ENCODE measurements at regions not wholly inside any gene's neighbourhood (a gene's known extent, or its start where the extent isn't known, plus 50 kb on each side); places are given as distances from the start of the nearest gene placed in this dataset.

GRCh38 chr5:101153526-101153925 lies 250.4 kb upstream of the ST8SIA4 start:
- no peak for ATAC-seq (ENCODE audit: insufficient read depth, low read depth)
- no peaks in the 10 kb centered on the region for H3K79me2 ChIP-seq (ENCODE audit: insufficient read depth, low read length)
- TF ChIP-seq CTCF (IDR thresholded peaks at IDR 0.05; ENCODE audit: borderline replicate concordance, extremely low read depth, low read length, poor library complexity, severe bottlenecking), result no peak
- TF ChIP-seq EZH2 (IDR thresholded peaks at IDR 0.05; ENCODE audit: borderline replicate concordance, low read depth, low read length, severe bottlenecking), result no peak
- no peak overlapping the region for H3K4me2 ChIP-seq (ENCODE audit: insufficient read depth, low read length)
- no peak overlapping the region for H2AFZ ChIP-seq (ENCODE audit: low read depth, low read length)
- H3K9me3 ChIP-seq (ENCODE audit: insufficient read depth, low read length, severe bottlenecking), result no peaks in the 10 kb centered on the region
- no peaks in the 10 kb centered on the region for H4K20me1 ChIP-seq (ENCODE audit: insufficient read depth, low read length)
- no peaks in the 10 kb centered on the region for H3K4me1 ChIP-seq (ENCODE audit: insufficient read depth, low read length)
- DNase-seq, result no peak
- no peak overlapping the region for H3K27ac ChIP-seq (ENCODE audit: low read length)
- H3K27me3 ChIP-seq (ENCODE audit: insufficient read depth, low read length, poor library complexity), result no peaks in the 10 kb centered on the region
- H3K9ac ChIP-seq (ENCODE audit: low read depth, low read length), result no peak overlapping the region
- no peaks in the 10 kb centered on the region for H3K36me3 ChIP-seq (ENCODE audit: insufficient read depth, low read length)
- H3K4me3 ChIP-seq (ENCODE audit: low read depth in 1 of 2, low read length in 2 of 2), result no peak overlapping the region

- ATAC-seq (ENCODE audit: insufficient read depth, low read depth) (no peak), DNase-seq (no peak)
- H3K4me1 ChIP-seq (ENCODE audit: insufficient read depth, low read length), result no peaks in the 10 kb centered on the region
- TF ChIP-seq EZH2 (IDR thresholded peaks at IDR 0.05; ENCODE audit: borderline replicate concordance, low read depth, low read length, severe bottlenecking) (no peak), CTCF (IDR thresholded peaks at IDR 0.05; ENCODE audit: borderline replicate concordance, extremely low read depth, low read length, poor library complexity, severe bottlenecking) (no peak)
- no peak overlapping the region for H3K27ac ChIP-seq (ENCODE audit: low read length)
- no peaks in the 10 kb centered on the region for H3K9me3 ChIP-seq (ENCODE audit: insufficient read depth, low read length, severe bottlenecking)
- no peaks in the 10 kb centered on the region for H3K79me2 ChIP-seq (ENCODE audit: insufficient read depth, low read length)
- no peak overlapping the region for H2AFZ ChIP-seq (ENCODE audit: low read depth, low read length)
- no peaks in the 10 kb centered on the region for H3K36me3 ChIP-seq (ENCODE audit: insufficient read depth, low read length)
- H4K20me1 ChIP-seq (ENCODE audit: insufficient read depth, low read length), result no peaks in the 10 kb centered on the region
- H3K9ac ChIP-seq (ENCODE audit: low read depth, low read length), result no peak overlapping the region
- no peak overlapping the region for H3K4me2 ChIP-seq (ENCODE audit: insufficient read depth, low read length)
- no peaks in the 10 kb centered on the region for H3K27me3 ChIP-seq (ENCODE audit: insufficient read depth, low read length, poor library complexity)
- H3K4me3 ChIP-seq (ENCODE audit: low read depth in 1 of 2, low read length in 2 of 2), result no peak overlapping the region
These were observed 240.4 kb upstream of the ST8SIA4 start for GRCh38 chr5:101143526-101143925.

GRCh38 chr5:101142102-101142501 lies 239.0 kb upstream of the ST8SIA4 start:
- Histone ChIP-seq H3K27ac (ENCODE audit: low read length) (no peak overlapping the region), H3K4me2 (ENCODE audit: insufficient read depth, low read length) (no peak overlapping the region), H4K20me1 (ENCODE audit: insufficient read depth, low read length) (no peaks in the 10 kb centered on the region), H3K9me3 (ENCODE audit: insufficient read depth, low read length, severe bottlenecking) (no peaks in the 10 kb centered on the region), H3K4me3 (ENCODE audit: low read depth in 1 of 2, low read length in 2 of 2) (no peak overlapping the region), H3K36me3 (ENCODE audit: insufficient read depth, low read length) (no peaks in the 10 kb centered on the region), H3K27me3 (ENCODE audit: insufficient read depth, low read length, poor library complexity) (no peaks in the 10 kb centered on the region), H2AFZ (ENCODE audit: low read depth, low read length) (no peak overlapping the region), H3K79me2 (ENCODE audit: insufficient read depth, low read length) (no peaks in the 10 kb centered on the region), H3K9ac (ENCODE audit: low read depth, low read length) (no peak overlapping the region), H3K4me1 (ENCODE audit: insufficient read depth, low read length) (no peaks in the 10 kb centered on the region)
- DNase-seq (no peak), ATAC-seq (ENCODE audit: insufficient read depth, low read depth) (no peak)
- TF ChIP-seq CTCF (IDR thresholded peaks at IDR 0.05; ENCODE audit: borderline replicate concordance, extremely low read depth, low read length, poor library complexity, severe bottlenecking) (no peak), EZH2 (IDR thresholded peaks at IDR 0.05; ENCODE audit: borderline replicate concordance, low read depth, low read length, severe bottlenecking) (no peak)

- no peaks in the 10 kb centered on the region for H3K27me3 ChIP-seq (ENCODE audit: insufficient read depth, low read length, poor library complexity)
- no peak overlapping the region for H2AFZ ChIP-seq (ENCODE audit: low read depth, low read length)
- H3K4me2 ChIP-seq (ENCODE audit: insufficient read depth, low read length), result no peak overlapping the region
- no peaks in the 10 kb centered on the region for H3K9me3 ChIP-seq (ENCODE audit: insufficient read depth, low read length, severe bottlenecking)
- DNase-seq (no peak), ATAC-seq (ENCODE audit: insufficient read depth, low read depth) (no peak)
- no peaks in the 10 kb centered on the region for H4K20me1 ChIP-seq (ENCODE audit: insufficient read depth, low read length)
- no peaks in the 10 kb centered on the region for H3K79me2 ChIP-seq (ENCODE audit: insufficient read depth, low read length)
- no peak overlapping the region for H3K9ac ChIP-seq (ENCODE audit: low read depth, low read length)
- no peaks in the 10 kb centered on the region for H3K36me3 ChIP-seq (ENCODE audit: insufficient read depth, low read length)
- TF ChIP-seq EZH2 (IDR thresholded peaks at IDR 0.05; ENCODE audit: borderline replicate concordance, low read depth, low read length, severe bottlenecking) (no peak), CTCF (IDR thresholded peaks at IDR 0.05; ENCODE audit: borderline replicate concordance, extremely low read depth, low read length, poor library complexity, severe bottlenecking) (no peak)
- no peaks in the 10 kb centered on the region for H3K4me1 ChIP-seq (ENCODE audit: insufficient read depth, low read length)
- H3K4me3 ChIP-seq (ENCODE audit: low read depth in 1 of 2, low read length in 2 of 2), result no peak overlapping the region
- H3K27ac ChIP-seq (ENCODE audit: low read length), result no peak overlapping the region
These were observed 233.4 kb upstream of the ST8SIA4 start for GRCh38 chr5:101136454-101136853.

Measured in DND-41 (cell line).